22Rv1 (cell line): ENCODE measurements at regions not wholly inside any gene's neighbourhood (a gene's known extent, or its start where the extent isn't known, plus 50 kb on each side); places are given as distances from the start of the nearest gene placed in this dataset.

Experiments used
- H3K27ac ChIP-seq: fragments of 450-650 bp; 2 replicates; pipeline ENCODE4 v1.5.1; 2017
- CTCF ChIP-seq: fragments of 450-650 bp; IDR thresholded peaks from 2 replicates; pipeline ENCODE4 v1.5.1; 2017; ENCODE audit warnings: mild to moderate bottlenecking
- ZFX ChIP-seq: fragments of 450-650 bp; IDR thresholded peaks from 2 replicates; pipeline ENCODE4 v1.6.1; 2017; ENCODE audit warnings: antibody characterized with exemption, borderline replicate concordance

GRCh38 chr2:120945832-120946499 lies 210.3 kb downstream of the GLI2 start:
- H3K27ac ChIP-seq: no peak overlapping the region
- TF ChIP-seq ZFX: no peak
- TF ChIP-seq CTCF: no peak

GRCh38 chr2:120947327-120947726 lies 211.7 kb downstream of the GLI2 start:
- H3K27ac ChIP-seq: no peak overlapping the region
- TF ChIP-seq CTCF: no peak
- no peak for TF ChIP-seq ZFX

GRCh38 chr2:120947982-120948661 lies 212.5 kb downstream of the GLI2 start:
- no peak overlapping the region for H3K27ac ChIP-seq
- no peak for TF ChIP-seq ZFX
- no peak for TF ChIP-seq CTCF

- no peak overlapping the region for H3K27ac ChIP-seq
- TF ChIP-seq CTCF (no peak), ZFX (no peak)
Observed at GRCh38 chr2:120948662-120949011, 213.0 kb downstream of the GLI2 start.

GRCh38 chr2:120949027-120949956 lies 213.6 kb downstream of the GLI2 start:
- TF ChIP-seq ZFX: no peak
- TF ChIP-seq CTCF: peak; percentile 13; the same call in 1 of the 2 replicates
- H3K27ac ChIP-seq: no peak overlapping the region

GRCh38 chr2:120949957-120950590 lies 214.4 kb downstream of the GLI2 start:
- no peak overlapping the region for H3K27ac ChIP-seq
- TF ChIP-seq ZFX (no peak), CTCF (no peak)

GRCh38 chr2:120951693-120952092 lies 216.0 kb downstream of the GLI2 start:
- TF ChIP-seq CTCF (no peak), ZFX (no peak)
- no peak overlapping the region for H3K27ac ChIP-seq
